RWPE2 (cell line): ENCODE measurements at regions not wholly inside any gene's neighbourhood (a gene's known extent, or its start where the extent isn't known, plus 50 kb on each side); places are given as distances from the start of the nearest gene placed in this dataset.

Source experiments
- ATAC-seq: fragments of 200-7000 bp; cut with Tn5 transposase; 3 replicates; pipeline ENCODE4 v1.9.1; 2021; ENCODE audit warnings: low read depth
- DNase-seq: peaks from one replicate; pipeline ENCODE4 v3.0.0-alpha.2; 2020; ENCODE audit warnings: low spot score
- H3K27ac ChIP-seq: fragments of 450-650 bp; 2 replicates; pipeline ENCODE4 v1.5.1; 2017; ENCODE audit warnings: mild to moderate bottlenecking; ENCODE audit not compliant: poor library complexity, severe bottlenecking
- H3K27me3 ChIP-seq: fragments of 250-450 bp; sonication (Bioruptor Pico); 2 replicates; pipeline ENCODE4 v1.5.1; 2021; ENCODE audit warnings: mild to moderate bottlenecking, moderate library complexity; ENCODE audit not compliant: insufficient read depth, poor library complexity, severe bottlenecking
- H3K36me3 ChIP-seq: fragments of 250-450 bp; sonication (Bioruptor Pico); 2 replicates; pipeline ENCODE4 v1.5.1; 2020; ENCODE audit warnings: low read depth, mild to moderate bottlenecking, moderate library complexity
- H3K4me1 ChIP-seq: fragments of 250-450 bp; sonication (Bioruptor Pico); 2 replicates; pipeline ENCODE4 v1.5.1; 2021; ENCODE audit warnings: mild to moderate bottlenecking, moderate library complexity; ENCODE audit not compliant: insufficient read depth, poor library complexity, severe bottlenecking
- H3K4me3 ChIP-seq: fragments of 250-450 bp; sonication (Bioruptor Pico); 2 replicates; pipeline ENCODE4 v1.5.1; 2021; ENCODE audit warnings: mild to moderate bottlenecking, moderate library complexity; ENCODE audit not compliant: severe bottlenecking
- H3K9me3 ChIP-seq: fragments of 250-450 bp; sonication (Bioruptor Pico); 2 replicates; pipeline ENCODE4 v1.5.1; 2021; ENCODE audit warnings: mild to moderate bottlenecking, moderate library complexity; ENCODE audit not compliant: severe bottlenecking
- CTCF ChIP-seq: fragments of 450-650 bp; IDR thresholded peaks from one replicate; pipeline ENCODE4 v1.5.1; 2017; ENCODE audit warnings: mild to moderate bottlenecking, moderate library complexity; ENCODE audit not compliant: poor library complexity, severe bottlenecking

- DNase-seq, result no peak
- no peak for TF ChIP-seq CTCF
- Histone ChIP-seq H3K9me3 (no peaks in the 10 kb centered on the region), H3K4me1 (no peaks in the 10 kb centered on the region), H3K4me3 (no peak overlapping the region), H3K27me3 (peaks cover 8% of the 10 kb centered on the region), H3K36me3 (0 out of 2 replicates have a peak, but pooled peaks cover 4% of the 10 kb centered on the region), H3K27ac (no peak overlapping the region)
- no peak for ATAC-seq
Measured at GRCh38 chr5:6937677-6938076, 224.4 kb downstream of the TENT4A start.

DNA sequence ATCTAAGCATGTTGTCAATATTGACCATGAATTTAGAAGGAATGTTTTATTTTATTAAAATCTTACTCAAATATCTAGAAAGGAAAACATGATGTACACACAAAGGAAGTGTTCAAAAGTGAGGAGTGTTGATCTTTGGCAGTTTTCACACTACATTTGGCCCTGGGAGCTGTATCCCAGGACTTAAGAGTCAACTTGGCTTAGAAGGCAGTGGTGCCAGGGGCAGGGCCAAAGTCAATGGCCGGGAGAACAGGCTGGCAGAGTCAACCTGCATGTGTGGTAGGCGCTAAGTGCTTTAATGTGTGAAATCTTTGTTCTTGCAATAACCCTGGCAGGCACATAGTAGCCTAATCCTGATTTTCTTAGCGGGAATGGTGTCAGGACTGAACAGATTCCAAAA is 228.4 kb downstream of the TENT4A start:
- no peaks in the 10 kb centered on the region for H3K9me3 ChIP-seq

DNA sequence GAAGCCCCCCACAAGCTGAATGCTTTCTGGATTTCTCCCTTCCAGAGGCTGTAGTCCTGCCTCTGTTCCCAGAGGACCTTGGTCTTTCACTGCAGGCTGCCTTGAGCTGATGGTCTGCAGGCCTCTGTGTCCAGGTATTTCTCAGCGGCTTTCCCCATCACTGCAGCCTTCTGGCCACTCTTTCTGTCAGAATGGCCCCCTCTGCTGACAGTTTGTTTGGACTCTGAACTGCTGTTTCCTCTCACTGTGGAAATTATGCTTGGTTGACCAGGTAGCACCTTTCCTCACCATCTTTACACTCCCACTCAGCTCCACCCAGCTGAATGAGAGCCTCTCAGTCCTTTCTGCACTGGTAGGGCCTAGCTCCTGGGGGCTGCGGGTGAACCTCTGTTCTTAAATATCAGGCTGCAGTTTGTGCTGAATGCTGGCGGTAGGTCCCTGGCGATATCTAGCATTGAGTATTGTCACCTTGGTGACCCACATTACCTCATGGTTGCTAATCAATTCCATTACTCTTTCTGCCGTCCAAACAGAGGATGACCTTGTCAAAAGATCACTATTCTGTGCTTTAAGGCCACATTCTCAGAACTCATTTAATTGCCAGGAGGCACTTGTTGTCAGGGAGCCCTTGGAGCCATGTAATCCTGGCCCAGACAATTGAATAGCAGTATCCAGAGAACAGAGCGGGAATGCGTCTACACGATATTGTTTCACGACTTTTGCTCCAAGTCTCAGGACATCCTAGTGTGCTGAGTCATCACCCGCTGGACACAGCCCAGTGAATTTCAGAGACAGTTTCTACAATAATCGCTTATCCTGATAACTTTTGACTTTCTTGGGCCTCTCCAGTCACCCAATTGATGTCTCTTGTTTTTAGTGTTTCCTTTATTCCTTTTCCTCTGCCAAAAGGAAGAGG is 230.2 kb downstream of the TENT4A start:
- ATAC-seq, result no peak
- TF ChIP-seq CTCF, result no peak
- H3K9me3 ChIP-seq, result no peaks in the 10 kb centered on the region
- no peak for DNase-seq
- no peak overlapping the region for H3K27ac ChIP-seq
- no peaks in the 10 kb centered on the region for H3K27me3 ChIP-seq
- no peak overlapping the region for H3K4me3 ChIP-seq
- no peaks in the 10 kb centered on the region for H3K4me1 ChIP-seq
- no peaks in the 10 kb centered on the region for H3K36me3 ChIP-seq

More for the DNA sequence above, 228.4 kb downstream of the TENT4A start:
- no peak for DNase-seq
- TF ChIP-seq CTCF, result no peak
- Histone ChIP-seq H3K4me1 (no peaks in the 10 kb centered on the region), H3K36me3 (no peaks in the 10 kb centered on the region), H3K4me3 (no peak overlapping the region), H3K27ac (no peak overlapping the region), H3K27me3 (no peaks in the 10 kb centered on the region)
- ATAC-seq, result no peak

- DNase-seq, result no peak
- no peaks in the 10 kb centered on the region for H3K9me3 ChIP-seq
Measured at GRCh38 chr5:6948562-6948961, 235.3 kb downstream of the TENT4A start.

More at GRCh38 chr5:6948562-6948961, 235.3 kb downstream of the TENT4A start:
- Histone ChIP-seq H3K4me3 (no peak overlapping the region), H3K36me3 (no peaks in the 10 kb centered on the region), H3K4me1 (no peaks in the 10 kb centered on the region), H3K27ac (no peak overlapping the region), H3K27me3 (peaks cover 4% of the 10 kb centered on the region)
- TF ChIP-seq CTCF, result no peak
- ATAC-seq, result no peak
